ENCODE measurements at regions not wholly inside any gene's neighbourhood (a gene's known extent, or its start where the extent isn't known, plus 50 kb on each side); places are given as distances from the start of the nearest gene placed in this dataset.

DNA sequence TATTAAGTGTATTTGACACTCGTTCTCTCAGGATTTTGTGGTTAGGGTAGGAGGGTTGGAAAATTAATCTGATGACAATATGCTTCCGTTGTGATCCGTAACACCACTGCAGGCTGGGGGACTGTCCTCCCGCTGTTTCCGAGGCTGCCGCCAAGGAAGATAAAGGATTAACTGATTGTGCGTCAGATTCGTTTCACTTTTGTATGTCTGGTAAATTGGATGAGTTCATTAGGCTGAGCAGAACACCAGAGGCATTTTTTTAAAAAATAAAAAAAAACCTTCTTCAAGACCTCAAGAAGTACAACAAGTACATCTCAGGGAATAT lies 486.7 kb upstream of the SALL1 start:
- H3K36me3 Mint-ChIP-seq, result no peaks in the 10 kb centered on the region
- H3K9me3 Mint-ChIP-seq, result peaks cover 9% of the 10 kb centered on the region
- no peak overlapping the region for H3K27ac Mint-ChIP-seq
- no peaks in the 10 kb centered on the region for H3K4me1 Mint-ChIP-seq
- peaks cover 7% of the 10 kb centered on the region for H3K27me3 Mint-ChIP-seq
- no peak overlapping the region for H3K4me3 Mint-ChIP-seq
- DNase-seq, result no peak

DNA sequence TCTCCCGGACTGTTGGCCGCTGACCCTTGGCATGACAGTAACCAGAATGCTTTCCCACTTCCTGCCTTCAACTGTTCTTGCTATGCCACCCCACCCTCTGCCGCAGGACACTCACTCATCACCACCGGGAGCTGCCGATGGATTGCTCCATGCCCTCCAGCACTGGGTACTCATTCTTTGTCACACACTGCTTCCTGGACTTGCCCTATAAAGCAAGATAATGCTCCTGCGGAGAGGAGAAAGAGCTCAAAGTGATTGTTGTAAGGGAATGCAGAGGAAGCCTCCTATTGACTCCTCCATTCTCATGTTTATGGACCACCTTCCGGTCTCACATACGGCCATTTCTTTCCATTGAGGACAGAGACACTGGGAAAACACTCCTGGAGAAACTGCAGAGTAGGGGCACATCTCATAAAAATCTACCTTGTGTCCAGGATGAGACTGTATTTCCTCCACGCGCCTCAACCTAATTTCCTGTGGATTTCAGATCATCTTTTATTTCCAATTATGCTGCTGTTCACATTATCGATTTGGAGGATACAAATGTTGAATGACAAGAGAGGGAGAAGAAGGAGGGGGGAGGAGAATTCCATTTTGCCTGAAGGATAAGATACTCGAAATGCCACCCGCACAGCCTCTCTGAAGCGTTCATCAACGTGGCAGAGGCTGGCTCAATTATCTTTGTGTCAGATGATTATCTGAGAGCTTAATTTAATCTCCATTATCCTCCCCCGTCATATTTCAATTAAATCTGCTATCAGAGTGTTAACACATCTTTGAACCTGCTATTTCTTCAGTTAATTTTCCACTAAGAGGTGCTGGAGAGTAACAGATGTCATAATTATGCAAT lies 486.1 kb upstream of the SALL1 start:
- H3K4me3 Mint-ChIP-seq, result no peak overlapping the region
- peaks cover 7% of the 10 kb centered on the region for H3K27me3 Mint-ChIP-seq
- H3K27ac Mint-ChIP-seq, result no peak overlapping the region
- H3K9me3 Mint-ChIP-seq, result peaks cover 9% of the 10 kb centered on the region
- no peaks in the 10 kb centered on the region for H3K36me3 Mint-ChIP-seq
- DNase-seq, result no peak
- no peaks in the 10 kb centered on the region for H3K4me1 Mint-ChIP-seq

DNA sequence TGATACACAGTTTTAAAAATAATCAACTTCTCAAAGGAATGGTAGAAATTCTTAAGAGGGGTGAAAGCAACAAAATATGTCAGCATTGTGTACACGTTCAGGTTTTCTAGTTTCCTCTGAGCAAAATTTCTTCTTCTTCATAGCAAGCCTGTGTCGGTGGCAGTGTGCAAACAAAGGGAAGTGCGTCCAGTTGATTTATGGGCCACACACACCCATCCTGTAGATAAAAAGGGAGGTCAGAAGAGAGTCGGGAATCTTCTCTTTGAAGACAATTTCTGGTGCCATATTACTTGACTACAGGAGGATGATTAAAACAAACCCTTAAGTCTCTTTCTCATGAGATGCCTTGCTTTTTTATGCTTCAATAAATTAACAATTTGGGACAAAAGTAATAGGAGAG lies 484.1 kb upstream of the SALL1 start:
- no peak for DNase-seq
- H3K27me3 Mint-ChIP-seq, result peaks cover 7% of the 10 kb centered on the region
- H3K36me3 Mint-ChIP-seq, result no peaks in the 10 kb centered on the region
- H3K4me3 Mint-ChIP-seq, result no peak overlapping the region
- H3K4me1 Mint-ChIP-seq, result no peaks in the 10 kb centered on the region
- H3K27ac Mint-ChIP-seq, result no peak overlapping the region
- peaks cover 9% of the 10 kb centered on the region for H3K9me3 Mint-ChIP-seq

DNA sequence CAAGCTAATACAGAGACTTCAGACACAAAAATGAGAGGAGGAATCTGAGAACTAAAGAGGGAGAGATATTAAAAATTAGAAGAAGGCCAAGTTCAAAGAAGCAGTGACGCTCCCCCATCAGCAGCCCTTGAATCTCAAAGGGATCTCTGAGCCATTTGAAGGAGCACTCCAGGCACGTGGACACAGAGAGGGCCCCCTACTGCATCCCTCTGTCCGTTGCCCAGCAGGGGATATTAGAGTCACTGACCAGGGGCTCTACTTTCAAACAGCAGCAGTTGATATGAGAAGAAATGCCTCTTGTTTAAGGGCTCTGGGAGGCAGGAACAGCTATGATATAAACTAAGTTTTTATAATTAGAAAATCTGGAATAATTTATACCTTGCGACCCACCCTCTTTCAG lies 479.0 kb upstream of the SALL1 start:
- Mint-ChIP-seq H3K9me3 (peaks cover 8% of the 10 kb centered on the region), H3K27me3 (no peaks in the 10 kb centered on the region), H3K27ac (no peak overlapping the region), H3K36me3 (no peaks in the 10 kb centered on the region), H3K4me1 (no peaks in the 10 kb centered on the region), H3K4me3 (no peak overlapping the region)
- DNase-seq, result no peak

DNA sequence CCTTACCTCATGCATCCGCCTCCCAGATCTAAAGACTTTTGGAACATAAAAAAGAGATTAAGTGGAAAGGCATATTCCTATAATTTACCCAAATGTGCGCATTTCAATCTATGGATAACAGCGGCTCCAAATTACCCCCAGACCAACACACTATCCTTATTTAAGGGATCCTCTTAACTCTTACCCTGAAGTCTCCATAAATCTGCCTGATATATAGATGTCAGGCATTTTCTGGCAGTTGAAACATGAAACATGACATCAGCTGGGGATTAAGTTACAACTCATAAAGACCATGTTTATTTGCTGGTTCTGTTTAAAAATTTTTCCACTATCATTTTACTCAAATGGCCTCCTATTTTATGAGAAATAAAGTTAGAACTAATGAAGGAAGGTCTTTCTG lies 478.5 kb upstream of the SALL1 start:
- Mint-ChIP-seq H3K4me3 (no peak overlapping the region), H3K36me3 (no peaks in the 10 kb centered on the region), H3K27me3 (no peaks in the 10 kb centered on the region), H3K9me3 (peaks cover 7% of the 10 kb centered on the region), H3K27ac (no peak overlapping the region), H3K4me1 (no peaks in the 10 kb centered on the region)
- DNase-seq, result no peak

DNA sequence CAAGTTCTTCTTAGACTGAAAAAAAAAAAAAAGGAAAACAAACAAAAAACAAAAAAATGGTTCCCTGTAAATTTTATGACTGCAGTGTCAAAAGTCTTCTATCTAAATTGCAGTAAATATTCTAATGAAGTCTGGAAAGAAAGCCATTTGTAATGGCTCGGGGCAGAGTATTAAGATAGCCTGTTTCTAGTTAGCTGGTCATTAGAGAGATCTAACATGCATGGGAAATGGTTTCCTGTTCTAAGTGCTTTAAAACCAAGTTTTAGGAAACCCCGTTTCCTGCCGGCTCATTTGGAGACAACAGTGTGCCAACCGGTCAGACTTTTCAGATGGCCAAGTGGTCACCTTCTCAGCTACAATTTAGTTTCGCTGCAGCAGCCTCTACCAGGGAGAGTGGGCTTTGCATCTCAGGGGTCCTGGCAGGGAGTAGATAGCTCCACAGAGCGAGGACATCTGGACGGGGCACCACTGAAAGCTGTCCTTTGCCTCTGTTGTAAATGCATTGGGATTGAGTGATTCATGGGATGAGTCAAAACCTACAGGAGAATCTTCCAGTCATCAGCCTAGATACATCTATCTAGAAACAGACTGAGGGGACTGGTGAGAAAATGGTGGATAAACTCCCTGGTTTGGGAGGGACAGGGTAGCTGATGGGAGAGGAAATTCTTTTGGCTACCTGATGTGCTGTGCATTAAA lies 473.2 kb upstream of the SALL1 start:
- no peak overlapping the region for H3K4me3 Mint-ChIP-seq
- no peaks in the 10 kb centered on the region for H3K27me3 Mint-ChIP-seq

DNA sequence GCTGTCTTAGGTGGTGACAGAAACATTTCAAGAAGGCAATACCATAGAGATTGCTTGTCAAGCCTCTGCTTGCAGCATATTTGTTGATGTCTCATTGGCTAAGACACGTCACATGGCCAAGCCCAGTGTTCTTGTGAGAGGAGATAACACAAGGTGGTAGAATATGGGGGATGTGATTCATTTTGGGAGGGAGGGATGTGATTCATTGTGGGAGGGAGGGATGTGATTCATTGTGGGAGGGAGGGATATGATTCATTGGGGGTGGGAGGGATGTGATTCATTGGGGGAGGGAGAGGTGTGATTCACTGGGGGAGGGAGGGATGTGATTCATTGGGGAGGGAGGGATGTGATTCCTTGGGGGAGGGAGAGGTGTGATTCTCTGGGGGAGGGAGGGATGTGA lies 470.5 kb upstream of the SALL1 start:
- Mint-ChIP-seq H3K4me1 (no peaks in the 10 kb centered on the region), H3K27me3 (no peaks in the 10 kb centered on the region), H3K9me3 (peaks cover 2% of the 10 kb centered on the region), H3K36me3 (no peaks in the 10 kb centered on the region), H3K27ac (no peak overlapping the region), H3K4me3 (no peak overlapping the region)
- no peak for DNase-seq

More for the DNA sequence above, 473.2 kb upstream of the SALL1 start:
- Mint-ChIP-seq H3K4me1 (no peaks in the 10 kb centered on the region), H3K36me3 (no peaks in the 10 kb centered on the region), H3K27ac (no peak overlapping the region), H3K9me3 (peaks cover 5% of the 10 kb centered on the region)
- DNase-seq, result no peak

DNA sequence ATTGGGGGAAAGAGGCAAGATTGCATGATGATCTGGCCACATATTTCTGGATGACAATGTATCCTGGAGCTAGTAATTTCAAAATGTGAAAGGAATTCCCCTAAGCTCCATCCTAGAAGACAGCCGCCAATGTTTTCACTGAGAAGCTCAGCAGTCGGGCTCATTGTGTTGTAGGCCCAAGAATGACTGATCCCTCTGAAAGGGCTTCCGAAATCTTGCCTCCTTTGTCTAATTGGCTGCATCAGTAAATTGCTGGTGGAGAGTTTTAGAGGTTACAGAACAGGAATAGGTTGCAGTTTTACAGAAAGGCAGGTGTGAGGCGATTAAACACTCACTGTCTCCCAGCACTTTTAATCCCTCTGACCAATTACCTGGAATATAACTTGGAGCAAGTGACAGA lies 464.1 kb upstream of the SALL1 start:
- H3K4me3 Mint-ChIP-seq, result no peak overlapping the region
- no peaks in the 10 kb centered on the region for H3K27me3 Mint-ChIP-seq
- no peaks in the 10 kb centered on the region for H3K4me1 Mint-ChIP-seq
- no peak for DNase-seq
- no peaks in the 10 kb centered on the region for H3K36me3 Mint-ChIP-seq
- peaks cover 3% of the 10 kb centered on the region for H3K9me3 Mint-ChIP-seq
- H3K27ac Mint-ChIP-seq, result no peak overlapping the region

DNA sequence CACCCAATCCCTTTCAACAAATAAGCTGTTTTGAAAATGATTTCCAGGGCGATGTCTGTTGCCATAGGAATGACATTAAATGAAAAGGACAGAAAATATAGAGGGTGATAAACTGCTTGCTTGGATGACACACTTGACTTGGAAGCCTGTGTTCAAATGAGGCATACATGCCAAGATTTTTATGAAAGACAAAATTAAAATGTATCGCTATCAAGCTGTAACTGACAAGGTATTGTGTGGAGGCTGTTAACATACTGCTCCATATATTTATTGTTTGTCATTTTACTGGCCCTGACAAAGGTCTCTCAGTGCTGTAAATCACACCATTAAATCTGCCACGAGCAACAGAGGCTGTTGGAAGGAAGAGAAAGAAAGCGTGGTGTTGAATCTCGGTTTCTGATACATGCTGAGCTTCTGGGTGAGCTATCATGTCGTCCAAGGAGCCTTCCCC lies 456.2 kb upstream of the SALL1 start:
- Mint-ChIP-seq H3K27me3 (no peaks in the 10 kb centered on the region), H3K9me3 (peaks cover 4% of the 10 kb centered on the region), H3K4me3 (no peak overlapping the region), H3K36me3 (no peaks in the 10 kb centered on the region), H3K27ac (no peak overlapping the region), H3K4me1 (no peaks in the 10 kb centered on the region)
- no peak for DNase-seq

DNA sequence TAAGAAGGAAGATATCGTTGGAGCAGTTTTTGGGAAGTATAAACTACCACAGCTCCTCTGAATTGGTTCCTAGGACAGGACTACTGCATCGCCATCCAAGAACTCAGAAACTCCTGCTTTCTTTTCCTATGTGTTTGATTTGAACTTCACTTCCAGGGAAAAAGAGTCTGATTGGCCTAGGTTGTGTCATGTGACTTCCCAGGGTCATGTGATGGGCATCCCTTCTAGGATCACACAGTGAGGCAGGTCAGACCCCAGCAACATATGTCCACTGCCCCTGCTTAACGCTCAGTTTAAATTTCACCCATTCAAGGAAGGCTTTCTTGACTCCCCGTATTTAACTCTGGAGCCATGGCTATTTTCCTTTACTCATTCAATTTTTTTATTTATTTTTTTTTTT lies 445.2 kb upstream of the SALL1 start:
- Mint-ChIP-seq H3K4me3 (no peak overlapping the region), H3K27ac (no peak overlapping the region), H3K9me3 (peaks cover 2% of the 10 kb centered on the region), H3K4me1 (no peaks in the 10 kb centered on the region), H3K36me3 (no peaks in the 10 kb centered on the region), H3K27me3 (no peaks in the 10 kb centered on the region)
- no peak for DNase-seq

DNA sequence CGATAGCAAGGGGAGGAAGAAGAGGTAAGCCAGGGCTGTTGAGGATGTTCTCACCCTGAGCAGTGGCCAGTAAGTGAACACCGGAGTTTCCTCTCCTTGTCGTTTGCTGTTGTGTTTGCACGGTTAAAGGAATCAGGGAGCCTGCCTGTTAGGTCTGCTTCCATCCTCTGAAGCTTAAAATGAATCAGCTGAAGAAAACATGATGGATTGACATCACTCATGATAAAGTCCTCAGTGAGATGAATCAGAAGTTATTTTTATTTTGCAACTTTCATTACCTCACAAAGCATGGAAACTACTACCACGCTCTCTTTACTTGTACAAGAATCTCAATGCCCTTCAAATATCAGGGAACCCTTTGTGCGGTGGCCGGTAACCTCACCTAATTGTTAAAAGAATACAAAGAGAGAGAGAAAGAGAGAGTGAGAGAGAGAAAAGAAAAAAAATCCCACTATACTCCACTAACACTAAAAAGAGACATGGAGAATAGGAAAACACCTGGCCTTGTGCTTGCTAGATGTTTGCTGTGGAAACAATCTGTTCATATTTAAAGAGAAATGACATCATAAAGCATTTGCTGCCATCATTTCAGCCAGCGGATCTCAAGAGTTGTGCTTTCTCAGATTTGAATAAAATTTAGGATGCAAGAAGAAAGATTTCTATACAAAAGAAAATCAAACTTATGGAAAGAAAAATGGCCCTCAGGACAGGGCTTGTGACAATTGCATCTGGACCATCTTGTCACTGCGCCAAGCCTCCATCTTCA lies 441.6 kb upstream of the SALL1 start:
- H3K4me1 Mint-ChIP-seq, result no peaks in the 10 kb centered on the region
- DNase-seq, result no peak
- no peaks in the 10 kb centered on the region for H3K36me3 Mint-ChIP-seq
- no peak overlapping the region for H3K4me3 Mint-ChIP-seq
- H3K9me3 Mint-ChIP-seq, result no peaks in the 10 kb centered on the region
- peaks cover 3% of the 10 kb centered on the region for H3K27me3 Mint-ChIP-seq
- H3K27ac Mint-ChIP-seq, result no peak overlapping the region

DNA sequence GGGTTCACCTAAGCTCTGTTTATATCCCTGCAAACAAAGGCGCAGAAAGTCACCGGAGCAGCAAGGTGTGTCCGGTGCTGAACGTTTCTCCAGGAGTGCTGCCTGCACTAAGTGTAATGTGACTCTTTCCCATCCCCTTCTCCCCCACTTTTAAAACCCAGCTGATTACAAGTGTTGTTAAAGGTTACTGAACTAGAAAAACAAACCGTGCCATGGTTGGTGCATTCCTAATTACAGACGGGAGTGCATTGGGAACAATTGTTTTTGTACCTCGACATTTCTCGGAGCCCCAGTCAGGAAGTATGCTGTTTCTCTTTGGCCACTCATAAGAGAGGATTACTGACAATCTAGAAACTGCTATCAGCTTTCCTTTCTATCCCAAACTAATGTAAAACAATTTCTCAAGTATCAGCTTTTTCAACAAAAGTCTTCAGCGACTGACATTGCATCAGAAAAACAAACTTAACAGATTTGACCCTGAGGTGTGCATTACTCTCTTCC lies 441.0 kb upstream of the SALL1 start:
- DNase-seq, result no peak
- Mint-ChIP-seq H3K9me3 (no peaks in the 10 kb centered on the region), H3K4me1 (no peaks in the 10 kb centered on the region), H3K4me3 (no peak overlapping the region), H3K36me3 (no peaks in the 10 kb centered on the region), H3K27me3 (peaks cover 3% of the 10 kb centered on the region), H3K27ac (no peak overlapping the region)

DNA sequence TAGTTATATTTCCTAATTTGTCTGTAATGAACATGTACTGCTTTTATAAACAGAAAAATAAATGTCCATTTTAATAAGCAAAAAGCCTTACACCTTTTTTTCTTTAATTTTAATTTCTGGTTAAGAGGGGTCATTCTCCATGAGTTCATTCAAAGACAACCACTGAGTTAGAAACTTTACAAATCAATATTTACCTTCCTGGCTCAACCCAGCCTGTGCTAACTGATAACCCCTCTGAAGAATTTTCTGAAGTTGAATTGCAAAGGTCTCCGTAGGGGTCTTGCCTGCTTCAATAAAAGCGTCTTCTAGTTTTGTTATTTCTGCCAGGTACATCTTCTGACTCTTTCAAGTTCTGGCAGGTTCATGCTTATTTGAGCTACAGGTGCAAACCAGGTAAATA lies 440.4 kb upstream of the SALL1 start:
- no peak for DNase-seq
- no peaks in the 10 kb centered on the region for H3K36me3 Mint-ChIP-seq
- no peaks in the 10 kb centered on the region for H3K9me3 Mint-ChIP-seq
- no peak overlapping the region for H3K27ac Mint-ChIP-seq
- peaks cover 3% of the 10 kb centered on the region for H3K27me3 Mint-ChIP-seq
- no peaks in the 10 kb centered on the region for H3K4me1 Mint-ChIP-seq
- H3K4me3 Mint-ChIP-seq, result no peak overlapping the region

DNA sequence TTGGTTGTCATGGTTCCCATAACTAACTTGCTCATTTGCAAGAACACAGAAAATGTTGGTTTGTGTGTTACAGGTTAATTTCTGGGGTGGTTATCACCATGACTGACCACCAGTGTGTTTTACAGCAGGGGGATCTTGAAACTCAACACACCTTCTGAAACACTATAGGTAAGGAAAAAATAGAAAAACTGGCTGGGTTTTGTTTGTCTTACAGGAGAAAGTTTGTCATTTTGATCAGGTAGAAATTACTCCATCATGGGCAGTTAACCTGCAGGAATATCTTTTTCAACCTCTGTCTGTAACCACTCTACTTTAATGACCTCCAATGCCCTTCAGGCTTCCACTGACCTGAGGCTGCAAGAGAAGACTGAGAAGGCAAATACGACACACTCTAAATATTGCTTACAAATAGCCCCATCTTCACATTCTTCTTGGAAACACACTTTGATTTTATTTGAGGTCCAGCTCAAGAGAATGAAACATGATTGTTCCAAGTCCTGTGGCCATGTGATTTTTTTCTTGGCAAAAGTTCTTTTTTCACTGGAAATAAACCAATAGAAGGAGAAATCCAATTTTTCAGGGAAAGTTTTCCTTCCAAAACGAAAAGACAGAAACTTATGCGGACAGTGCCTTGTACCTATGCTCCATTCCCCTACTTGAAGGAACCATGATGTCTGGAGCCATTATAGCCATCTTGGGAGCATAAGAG lies 428.7 kb upstream of the SALL1 start:
- H3K27ac Mint-ChIP-seq, result no peak overlapping the region
- peaks cover 5% of the 10 kb centered on the region for H3K9me3 Mint-ChIP-seq
- no peaks in the 10 kb centered on the region for H3K36me3 Mint-ChIP-seq
- no peaks in the 10 kb centered on the region for H3K4me1 Mint-ChIP-seq
- H3K4me3 Mint-ChIP-seq, result no peak overlapping the region
- no peaks in the 10 kb centered on the region for H3K27me3 Mint-ChIP-seq
- no peak for DNase-seq

Data from activated naive CD8-positive, alpha-beta T cell treated with anti-CD3 and anti-CD28 coated beads for 36 hours (primary cell).